ENCODE measurements at regions not wholly inside any gene's neighbourhood (a gene's known extent, or its start where the extent isn't known, plus 50 kb on each side); places are given as distances from the start of the nearest gene placed in this dataset.

- TF ChIP-seq EZH2phosphoT487 (IDR thresholded peaks at IDR 0.05; ENCODE audit: borderline replicate concordance, low read length), result no peak
- TF ChIP-seq CTCF (IDR thresholded peaks at IDR 0.05; ENCODE audit: low read depth, low read length, poor library complexity, severe bottlenecking), result no peak
- H3F3A ChIP-seq (ENCODE audit: control insufficient read depth, insufficient read depth), result no peaks in the 10 kb centered on the region
- no peak overlapping the region for H3K4me2 ChIP-seq (ENCODE audit: low read length)
- H4K20me1 ChIP-seq (ENCODE audit: control insufficient read depth, insufficient read depth, low read depth, low read length), result no peaks in the 10 kb centered on the region
- H3K9me2 ChIP-seq (replicated peaks; ENCODE audit: control insufficient read depth, low read length), result no peaks in the 10 kb centered on the region
- H3K36me3 ChIP-seq (ENCODE audit: control insufficient read depth, low read length), result no peaks in the 10 kb centered on the region
- H3K27me3 ChIP-seq (ENCODE audit: control insufficient read depth, low read length), result no peaks in the 10 kb centered on the region
- no peak overlapping the region for H3K4me3 ChIP-seq (ENCODE audit: low read length)
- H3K27ac ChIP-seq (ENCODE audit: low read depth, low read length), result no peak overlapping the region
- no peaks in the 10 kb centered on the region for H3K79me2 ChIP-seq (ENCODE audit: control insufficient read depth, low read length)
- H3K9me3 ChIP-seq (ENCODE audit: control insufficient read depth, insufficient read depth, low read length), result no peaks in the 10 kb centered on the region
- no peaks in the 10 kb centered on the region for H3K4me1 ChIP-seq (ENCODE audit: control insufficient read depth, low read length)
These were observed 293.4 kb upstream of the GBE1 start for GRCh38 chr3:82054849-82055248.

- Histone ChIP-seq H3F3A (ENCODE audit: control insufficient read depth, insufficient read depth) (no peaks in the 10 kb centered on the region), H3K9me2 (replicated peaks; ENCODE audit: control insufficient read depth, low read length) (no peaks in the 10 kb centered on the region), H3K79me2 (ENCODE audit: control insufficient read depth, low read length) (no peaks in the 10 kb centered on the region), H3K4me1 (ENCODE audit: control insufficient read depth, low read length) (no peaks in the 10 kb centered on the region), H3K27me3 (ENCODE audit: control insufficient read depth, low read length) (no peaks in the 10 kb centered on the region), H4K20me1 (ENCODE audit: control insufficient read depth, insufficient read depth, low read depth, low read length) (no peaks in the 10 kb centered on the region), H3K27ac (ENCODE audit: low read depth, low read length) (no peak overlapping the region), H3K4me3 (ENCODE audit: low read length) (no peak overlapping the region), H3K4me2 (ENCODE audit: low read length) (no peak overlapping the region), H3K36me3 (ENCODE audit: control insufficient read depth, low read length) (no peaks in the 10 kb centered on the region), H3K9me3 (ENCODE audit: control insufficient read depth, insufficient read depth, low read length) (no peaks in the 10 kb centered on the region)
- TF ChIP-seq EZH2phosphoT487 (IDR thresholded peaks at IDR 0.05; ENCODE audit: borderline replicate concordance, low read length) (no peak), CTCF (IDR thresholded peaks at IDR 0.05; ENCODE audit: low read depth, low read length, poor library complexity, severe bottlenecking) (no peak)
These were observed 291.8 kb upstream of the GBE1 start for GRCh38 chr3:82053236-82053635.

- no peaks in the 10 kb centered on the region for H4K20me1 ChIP-seq (ENCODE audit: control insufficient read depth, insufficient read depth, low read depth, low read length)
These were observed 288.9 kb upstream of the GBE1 start for GRCh38 chr3:82050382-82050781.

More at GRCh38 chr3:82050382-82050781, 288.9 kb upstream of the GBE1 start:
- Histone ChIP-seq H3K4me2 (ENCODE audit: low read length) (no peak overlapping the region), H3K27me3 (ENCODE audit: control insufficient read depth, low read length) (no peaks in the 10 kb centered on the region), H3K36me3 (ENCODE audit: control insufficient read depth, low read length) (no peaks in the 10 kb centered on the region), H3K9me3 (ENCODE audit: control insufficient read depth, insufficient read depth, low read length) (no peaks in the 10 kb centered on the region), H3K4me3 (ENCODE audit: low read length) (no peak overlapping the region), H3K9me2 (replicated peaks; ENCODE audit: control insufficient read depth, low read length) (no peaks in the 10 kb centered on the region), H3K27ac (ENCODE audit: low read depth, low read length) (no peak overlapping the region), H3K79me2 (ENCODE audit: control insufficient read depth, low read length) (no peaks in the 10 kb centered on the region), H3K4me1 (ENCODE audit: control insufficient read depth, low read length) (no peaks in the 10 kb centered on the region), H3F3A (ENCODE audit: control insufficient read depth, insufficient read depth) (no peaks in the 10 kb centered on the region)
- TF ChIP-seq EZH2phosphoT487 (IDR thresholded peaks at IDR 0.05; ENCODE audit: borderline replicate concordance, low read length), result no peak
- TF ChIP-seq CTCF (IDR thresholded peaks at IDR 0.05; ENCODE audit: low read depth, low read length, poor library complexity, severe bottlenecking), result no peak
